ENCODE measurements at regions not wholly inside any gene's neighbourhood (a gene's known extent, or its start where the extent isn't known, plus 50 kb on each side); places are given as distances from the start of the nearest gene placed in this dataset.

GRCh38 chr10:28765641-28766040 is 88.3 kb downstream of the BAMBI start:
- Histone ChIP-seq H3K27me3 (ENCODE audit: control insufficient read depth, extremely low read depth, insufficient read depth, low read length) (peaks cover 3% of the 10 kb centered on the region), H2AFZ (ENCODE audit: control insufficient read depth, low read length) (no peak overlapping the region), H3K9me1 (ENCODE audit: control insufficient read depth, extremely low read depth, insufficient read depth, low read length) (no peaks in the 10 kb centered on the region), H3K9me3 (ENCODE audit: control insufficient read depth, low read depth, low read length) (no peaks in the 10 kb centered on the region), H3K4me3 (ENCODE audit: control insufficient read depth in 2 of 3, extremely low read depth in 1 of 3, insufficient read depth in 2 of 3, low read depth in 1 of 3, low read length in 3 of 3) (no peak overlapping the region), H3K79me2 (ENCODE audit: control insufficient read depth, insufficient read depth, low read length) (no peaks in the 10 kb centered on the region), H3K9ac (ENCODE audit: control insufficient read depth, extremely low read depth, insufficient read depth, low read length) (no peak overlapping the region), H3K4me1 (ENCODE audit: control insufficient read depth, extremely low read depth, insufficient read depth, low read length) (no peaks in the 10 kb centered on the region), H4K20me1 (ENCODE audit: control insufficient read depth, extremely low read depth, insufficient read depth, low read length) (no peaks in the 10 kb centered on the region), H3K36me3 (ENCODE audit: control insufficient read depth in 2 of 2, extremely low read depth in 1 of 2, insufficient read depth in 2 of 2, low read length in 2 of 2) (no peaks in the 10 kb centered on the region), H3K4me2 (ENCODE audit: control insufficient read depth, extremely low read depth, insufficient read depth, low read depth, low read length) (no peak overlapping the region), H3K27ac (ENCODE audit: control insufficient read depth, insufficient read depth, low read length) (no peak overlapping the region)
- DNase-seq (ENCODE audit: low read depth, low spot score) (no peak), FAIRE-seq (no peak)
- TF ChIP-seq CTCF (optimal IDR thresholded peaks at IDR 0.05 in 1 of 3, IDR thresholded peaks at IDR 0.05 in 1 of 3, conservative IDR thresholded peaks at IDR 0.05 in 1 of 3; ENCODE audit: extremely low read depth in 1 of 3, insufficient read depth in 2 of 3, low read length in 3 of 3) = no peak
- no peak for TF ChIP-seq EZH2 (IDR thresholded peaks at IDR 0.05; ENCODE audit: low read length)
- dilution Hi-C loops (cut with MboI; ENCODE audit: extremely low pct_ligation_motif_present, low sequenced_read_pairs) = no loop called here

- no peak for FAIRE-seq
These were observed 90.9 kb downstream of the BAMBI start for GRCh38 chr10:28768227-28768626.

More at GRCh38 chr10:28768227-28768626, 90.9 kb downstream of the BAMBI start:
- Histone ChIP-seq H3K9ac (ENCODE audit: control insufficient read depth, extremely low read depth, insufficient read depth, low read length) (no peak overlapping the region), H3K79me2 (ENCODE audit: control insufficient read depth, insufficient read depth, low read length) (no peaks in the 10 kb centered on the region), H4K20me1 (ENCODE audit: control insufficient read depth, extremely low read depth, insufficient read depth, low read length) (no peaks in the 10 kb centered on the region), H3K27me3 (ENCODE audit: control insufficient read depth, extremely low read depth, insufficient read depth, low read length) (no peaks in the 10 kb centered on the region), H3K36me3 (ENCODE audit: control insufficient read depth in 2 of 2, extremely low read depth in 1 of 2, insufficient read depth in 2 of 2, low read length in 2 of 2) (no peaks in the 10 kb centered on the region), H2AFZ (ENCODE audit: control insufficient read depth, low read length) (no peak overlapping the region), H3K9me1 (ENCODE audit: control insufficient read depth, extremely low read depth, insufficient read depth, low read length) (no peaks in the 10 kb centered on the region), H3K27ac (ENCODE audit: control insufficient read depth, insufficient read depth, low read length) (no peak overlapping the region), H3K4me2 (ENCODE audit: control insufficient read depth, extremely low read depth, insufficient read depth, low read depth, low read length) (no peak overlapping the region), H3K4me1 (ENCODE audit: control insufficient read depth, extremely low read depth, insufficient read depth, low read length) (no peaks in the 10 kb centered on the region), H3K4me3 (ENCODE audit: control insufficient read depth in 2 of 3, extremely low read depth in 1 of 3, insufficient read depth in 2 of 3, low read depth in 1 of 3, low read length in 3 of 3) (no peak overlapping the region), H3K9me3 (ENCODE audit: control insufficient read depth, low read depth, low read length) (no peaks in the 10 kb centered on the region)
- DNase-seq (ENCODE audit: low read depth, low spot score) = no peak
- no peak for TF ChIP-seq CTCF (optimal IDR thresholded peaks at IDR 0.05 in 1 of 3, IDR thresholded peaks at IDR 0.05 in 1 of 3, conservative IDR thresholded peaks at IDR 0.05 in 1 of 3; ENCODE audit: extremely low read depth in 1 of 3, insufficient read depth in 2 of 3, low read length in 3 of 3)
- TF ChIP-seq EZH2 (IDR thresholded peaks at IDR 0.05; ENCODE audit: low read length) = no peak
- dilution Hi-C loops (cut with MboI; ENCODE audit: extremely low pct_ligation_motif_present, low sequenced_read_pairs) = no loop called here
